ENCODE measurements at regions not wholly inside any gene's neighbourhood (a gene's known extent, or its start where the extent isn't known, plus 50 kb on each side); places are given as distances from the start of the nearest gene placed in this dataset.
A peak's percentile ranks its signal among the peaks of the same experiment; 100 is the strongest.
"Not testable (repeated sequence)": the region's sequence is repeated elsewhere in the genome, so short reads cannot be mapped to it uniquely, and the experiment has no call there.

DNA sequence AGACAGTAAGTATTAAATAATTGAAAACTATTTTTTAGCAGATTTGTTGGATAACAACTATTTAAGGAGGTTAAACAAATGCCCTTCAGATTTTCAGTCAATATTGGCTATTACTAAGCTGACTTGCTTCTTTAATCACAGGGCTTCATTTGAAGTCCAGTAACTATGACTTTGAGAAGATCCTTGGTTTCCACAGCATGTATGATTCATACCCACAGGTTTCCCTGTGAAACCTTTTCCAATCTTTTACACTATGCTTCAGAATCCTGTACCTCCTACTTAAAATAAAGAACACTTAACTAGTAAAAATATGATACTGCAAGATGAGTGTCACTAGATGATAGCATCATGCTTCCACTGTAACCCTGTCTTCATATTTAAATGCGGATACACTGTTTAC, 211.9 kb downstream of the SPATA31A1 start:
- not testable (repeated sequence) for DNase-seq (ENCODE audit: low spot score)

DNA sequence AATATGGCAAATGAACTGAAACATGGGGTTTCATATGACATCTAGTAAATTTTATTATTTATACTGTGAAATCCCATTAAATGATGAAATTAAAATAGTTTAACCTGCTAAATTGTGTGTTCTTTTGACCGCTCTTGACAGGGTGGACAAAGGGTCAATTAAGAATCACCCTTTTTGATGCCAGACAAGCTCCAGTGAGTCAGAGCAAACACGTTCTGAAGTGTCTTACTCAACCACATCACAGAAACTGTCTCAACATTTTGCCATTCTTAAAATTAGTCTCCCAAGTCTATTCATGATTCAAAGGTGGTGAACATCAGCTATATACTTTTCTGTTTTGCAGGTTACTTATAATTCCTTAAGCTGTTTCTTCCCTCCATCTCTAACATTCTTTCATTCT, 213.4 kb downstream of the SPATA31A1 start:
- DNase-seq (ENCODE audit: low spot score), result not testable (repeated sequence)

GRCh38 chr9:39573024-39574022, 217.9 kb downstream of the SPATA31A1 start:
- not testable (repeated sequence) for DNase-seq (ENCODE audit: low spot score)

- DNase-seq (ENCODE audit: low spot score), result not testable (repeated sequence)
Observed at GRCh38 chr9:39579000-39579399, 223.5 kb downstream of the SPATA31A1 start.

GRCh38 chr9:39581296-39581695, 225.8 kb downstream of the SPATA31A1 start:
- not testable (repeated sequence) for DNase-seq (ENCODE audit: low spot score)

DNA sequence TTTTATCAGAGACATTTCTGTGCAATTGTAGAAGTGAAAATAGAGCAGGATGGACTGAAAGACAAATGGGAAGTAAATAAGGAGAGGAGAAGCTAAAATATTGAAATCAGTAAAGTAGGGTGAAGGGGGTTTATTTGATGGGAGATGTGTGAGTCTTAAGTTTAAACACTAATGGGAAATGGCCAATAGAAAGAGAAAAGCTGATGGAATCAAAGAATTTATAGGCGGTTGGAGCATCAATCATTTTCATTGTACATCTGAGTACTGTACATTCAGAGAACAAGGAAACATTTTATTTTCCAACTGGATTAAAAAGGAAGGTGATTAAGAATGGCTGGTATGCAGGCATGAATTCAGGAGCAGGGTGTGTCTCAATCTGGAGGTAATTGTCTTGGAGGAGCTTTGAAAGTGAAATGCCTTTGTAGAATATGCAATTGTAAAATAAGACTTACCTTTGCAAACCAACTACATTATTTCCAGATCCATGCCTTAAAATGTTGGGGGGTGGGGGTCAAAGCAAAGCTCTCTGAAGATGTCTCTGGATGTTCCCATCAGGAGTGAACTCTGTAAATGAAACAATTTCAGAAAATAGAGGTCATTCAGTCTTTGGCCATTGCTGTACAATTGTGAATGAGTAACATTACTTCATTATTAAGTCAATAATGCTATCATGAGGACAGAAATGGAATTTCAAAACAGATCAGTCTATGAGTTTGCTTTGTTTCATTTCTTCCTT, 227.4 kb downstream of the SPATA31A1 start:
- DNase-seq (ENCODE audit: low spot score), result not testable (repeated sequence)

GRCh38 chr9:39583413-39583747, 227.9 kb downstream of the SPATA31A1 start:
- not testable (repeated sequence) for DNase-seq (ENCODE audit: low spot score)

GRCh38 chr9:39585233-39585632, 229.8 kb downstream of the SPATA31A1 start:
- not testable (repeated sequence) for DNase-seq (ENCODE audit: low spot score)

- peak; percentile 4 for DNase-seq (ENCODE audit: low spot score)
Observed at GRCh38 chr9:39587844-39588499, 232.5 kb downstream of the SPATA31A1 start.

DNA sequence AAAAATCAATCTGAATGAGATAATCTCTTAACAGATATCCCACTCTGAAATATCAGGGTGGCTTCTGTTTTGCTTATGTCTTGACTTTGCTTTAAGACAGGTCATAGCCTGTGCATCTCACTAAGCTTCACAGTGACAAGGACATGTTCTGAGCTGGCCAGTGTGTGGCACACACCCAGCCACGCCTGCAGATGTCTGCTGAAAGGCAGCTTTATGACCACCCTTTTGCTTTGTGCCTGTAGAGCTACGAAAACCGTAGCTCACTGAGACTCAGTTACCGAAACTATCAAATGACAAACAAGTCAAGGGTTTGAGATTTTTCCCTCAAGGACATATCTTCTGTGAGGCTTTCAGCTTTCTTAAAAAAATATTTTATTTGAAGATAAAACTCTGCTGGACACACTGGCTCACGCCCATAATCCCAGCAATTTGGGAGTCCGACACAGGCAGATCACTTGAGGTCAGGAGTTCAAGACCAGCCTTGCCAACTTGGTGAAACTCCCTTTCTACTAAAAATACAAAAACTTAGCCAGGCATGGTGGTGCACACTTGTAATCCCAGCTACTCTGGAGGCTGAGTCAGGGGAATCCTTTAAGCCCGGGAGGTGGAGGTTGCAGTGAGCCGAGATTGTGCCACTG, 233.2 kb downstream of the SPATA31A1 start:
- no peak for DNase-seq (ENCODE audit: low spot score)

DNA sequence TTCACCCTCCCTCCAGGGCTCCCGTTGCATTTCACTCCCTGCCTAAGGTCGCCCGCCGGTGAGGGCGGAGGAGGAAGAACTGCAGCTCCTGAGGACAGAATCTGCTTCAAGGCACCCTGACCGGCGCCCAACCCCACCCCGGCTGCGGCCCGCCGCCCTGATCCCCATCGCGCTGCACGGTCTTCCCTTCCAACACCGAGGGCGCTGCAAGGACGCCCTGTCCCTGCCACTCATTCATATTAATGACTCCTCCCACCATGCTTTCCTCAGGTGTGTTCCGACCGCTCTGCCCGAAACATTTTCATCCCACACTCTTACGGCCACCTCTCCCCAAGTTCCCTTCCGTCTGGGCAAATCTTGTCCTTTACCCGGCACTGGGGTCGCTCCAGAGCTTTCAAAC, 248.6 kb downstream of the SPATA31A1 start:
- DNase-seq (ENCODE audit: low spot score), result not testable (repeated sequence)

- DNase-seq (ENCODE audit: low spot score), result not testable (repeated sequence)
Observed at GRCh38 chr9:39611449-39612231, 256.2 kb downstream of the SPATA31A1 start.

- DNase-seq (ENCODE audit: low spot score), result not testable (repeated sequence)
Observed at GRCh38 chr9:39616480-39616879, 261.0 kb downstream of the SPATA31A1 start.

DNA sequence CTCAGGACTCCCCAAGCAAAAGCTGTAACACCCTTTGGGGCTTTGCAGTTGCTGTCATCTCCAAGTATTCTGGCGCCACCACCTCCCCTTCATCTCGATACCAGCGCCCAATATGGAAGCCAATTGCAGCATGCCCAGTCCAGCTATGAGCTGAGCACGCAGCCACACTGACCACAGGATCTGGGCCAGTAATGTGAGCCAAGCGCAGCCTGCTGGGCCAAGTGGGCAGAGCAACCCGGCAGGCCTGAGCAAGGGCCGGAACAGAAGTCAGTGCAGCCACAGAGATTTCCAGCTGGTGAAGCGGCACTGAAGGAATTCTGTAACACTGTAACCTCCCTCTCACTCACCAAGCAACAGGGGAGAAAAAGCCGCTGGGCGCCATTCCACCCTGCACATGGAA, 268.6 kb downstream of the SPATA31A1 start:
- DNase-seq (ENCODE audit: low spot score), result not testable (repeated sequence)

- not testable (repeated sequence) for DNase-seq (ENCODE audit: low spot score)
Observed at GRCh38 chr9:39632071-39632470, 276.6 kb downstream of the SPATA31A1 start.

DNA sequence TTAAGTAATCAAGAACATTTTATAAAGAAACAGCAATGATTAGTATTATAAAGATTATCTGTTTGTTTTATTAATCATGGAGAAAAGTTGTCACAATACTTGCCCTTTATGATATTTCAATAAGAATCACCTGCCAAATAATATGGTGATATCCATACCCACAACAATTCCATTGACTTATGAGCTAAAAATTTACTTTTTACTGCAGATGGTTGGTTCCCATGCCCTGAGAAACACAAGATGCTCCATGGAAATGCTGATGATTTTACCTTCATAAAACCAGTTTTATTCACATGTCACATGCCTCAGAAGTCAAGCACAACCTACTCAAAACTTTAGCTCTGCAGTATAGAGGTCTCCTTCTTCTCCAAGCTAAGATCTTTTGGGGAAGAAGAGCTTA, 293.6 kb downstream of the SPATA31A1 start:
- not testable (repeated sequence) for DNase-seq (ENCODE audit: low spot score)

GRCh38 chr9:39656960-39657603, 301.6 kb downstream of the SPATA31A1 start:
- not testable (repeated sequence) for DNase-seq (ENCODE audit: low spot score)

DNA sequence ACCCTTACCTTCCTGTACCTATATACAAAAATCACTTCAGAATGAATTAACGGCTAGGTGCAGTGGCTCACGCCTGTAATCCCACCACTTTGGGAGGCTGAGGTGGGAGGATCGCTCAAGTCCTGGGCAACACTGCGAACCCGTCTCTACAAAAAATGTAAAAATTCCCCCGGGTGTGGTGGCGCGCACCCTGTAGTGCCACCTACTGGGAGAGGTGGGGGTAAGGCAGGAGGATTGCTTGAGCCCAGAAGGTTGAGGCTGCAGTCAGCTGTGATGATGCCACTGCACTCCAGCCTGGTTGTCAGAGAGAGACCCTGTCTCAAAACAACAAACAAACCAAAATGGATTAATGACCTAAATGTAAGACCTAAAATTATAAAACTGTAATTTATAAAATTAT, 307.6 kb downstream of the SPATA31A1 start:
- not testable (repeated sequence) for DNase-seq (ENCODE audit: low spot score)

DNA sequence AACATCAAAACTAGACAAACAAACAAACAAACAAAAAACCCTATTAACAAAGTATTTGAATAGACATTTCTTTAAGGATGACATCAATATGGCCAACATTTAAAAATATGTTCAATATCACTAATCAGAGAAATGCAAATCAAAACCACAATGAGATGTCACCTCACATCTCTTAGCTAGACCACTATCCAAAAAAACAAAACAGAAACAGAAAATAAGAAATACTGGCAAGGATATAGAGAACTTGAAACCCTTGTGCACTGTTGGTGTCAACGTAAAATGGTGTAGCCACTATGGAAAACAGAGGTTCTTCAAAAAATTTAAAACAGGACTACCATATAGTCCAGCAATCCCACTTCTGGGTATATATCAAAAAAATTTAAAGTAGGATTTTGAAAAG, 308.2 kb downstream of the SPATA31A1 start:
- DNase-seq (ENCODE audit: low spot score), result not testable (repeated sequence)

GRCh38 chr9:39665020-39665419, 309.6 kb downstream of the SPATA31A1 start:
- DNase-seq (ENCODE audit: low spot score), result not testable (repeated sequence)
